ENCODE measurements at regions not wholly inside any gene's neighbourhood (a gene's known extent, or its start where the extent isn't known, plus 50 kb on each side); places are given as distances from the start of the nearest gene placed in this dataset.

DNA sequence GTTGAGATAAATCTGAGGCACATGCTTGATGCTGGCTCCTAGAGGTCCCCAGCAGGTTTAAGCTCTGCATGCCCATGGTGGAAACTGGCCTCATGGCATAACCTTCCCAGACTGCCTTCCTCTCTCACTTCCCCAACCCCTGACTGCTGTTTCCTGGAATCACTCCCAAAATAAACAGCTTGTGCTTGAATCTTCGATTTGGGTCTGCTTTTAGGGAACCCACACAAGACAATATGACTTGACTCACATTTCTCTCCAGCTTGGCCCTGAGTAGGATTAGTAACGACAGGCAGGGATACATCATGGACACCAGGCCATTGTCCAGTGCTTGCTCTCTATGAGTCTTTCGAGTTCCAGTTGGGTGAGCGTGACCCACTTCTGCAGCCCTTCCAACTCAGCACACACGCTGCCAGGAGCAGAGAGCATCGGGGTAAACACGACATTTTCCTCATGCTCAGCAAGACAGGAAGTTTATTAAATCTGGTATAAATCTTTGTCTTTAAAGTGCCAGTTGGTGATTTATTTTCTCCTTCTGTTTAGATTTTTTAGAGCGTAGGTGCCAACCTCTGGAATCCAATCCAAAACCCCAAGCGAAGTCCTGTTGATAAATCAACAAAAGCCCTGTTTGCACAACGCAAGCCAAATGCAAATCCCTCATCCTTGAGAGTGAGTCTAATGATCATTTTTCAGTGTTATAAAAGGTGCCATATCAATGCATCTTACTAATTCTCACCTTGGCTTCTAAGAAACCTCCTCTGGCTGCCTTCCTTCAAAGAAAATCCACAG lies 135.0 kb downstream of the FOXA2 start:
- DNase-seq, result no peak
- TF ChIP-seq POLR2A (IDR thresholded peaks at IDR 0.05; ENCODE audit: low read length) (no peak), GATA1 (IDR thresholded peaks at IDR 0.05; ENCODE audit: low read depth, low read length) (no peak)

- no peak for TF ChIP-seq GATA1 (IDR thresholded peaks at IDR 0.05; ENCODE audit: low read depth, low read length)
- TF ChIP-seq POLR2A (IDR thresholded peaks at IDR 0.05; ENCODE audit: low read length), result no peak
- DNase-seq, result no peak
These were observed 137.0 kb downstream of the FOXA2 start for GRCh38 chr20:22447447-22447778.

- DNase-seq, result no peak
- TF ChIP-seq GATA1 (IDR thresholded peaks at IDR 0.05; ENCODE audit: low read depth, low read length), result no peak
- TF ChIP-seq POLR2A (IDR thresholded peaks at IDR 0.05; ENCODE audit: low read length), result no peak
These were observed 137.5 kb downstream of the FOXA2 start for GRCh38 chr20:22446613-22447446.

DNA sequence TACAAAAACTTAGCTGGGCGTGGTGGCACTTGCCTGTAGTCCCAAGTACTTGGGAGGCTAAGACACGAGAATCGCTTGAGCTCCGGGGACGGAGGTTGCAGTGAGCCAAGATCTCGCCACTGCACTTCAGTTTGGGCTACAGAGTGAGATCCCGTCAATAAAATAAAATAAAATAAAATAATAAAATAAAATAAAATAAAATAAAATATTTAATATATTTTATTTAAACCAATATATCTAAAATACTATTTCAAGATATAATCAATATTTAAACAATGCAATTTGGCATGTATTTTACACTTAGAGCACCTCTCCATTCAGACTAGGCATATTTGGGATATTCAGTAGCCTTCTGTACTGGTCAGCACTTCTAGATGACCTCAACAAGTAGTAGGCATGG lies 142.1 kb downstream of the FOXA2 start:
- no peak for TF ChIP-seq POLR2A (IDR thresholded peaks at IDR 0.05; ENCODE audit: low read length)
- no peak for TF ChIP-seq GATA1 (IDR thresholded peaks at IDR 0.05; ENCODE audit: low read depth, low read length)
- DNase-seq, result no peak

DNA sequence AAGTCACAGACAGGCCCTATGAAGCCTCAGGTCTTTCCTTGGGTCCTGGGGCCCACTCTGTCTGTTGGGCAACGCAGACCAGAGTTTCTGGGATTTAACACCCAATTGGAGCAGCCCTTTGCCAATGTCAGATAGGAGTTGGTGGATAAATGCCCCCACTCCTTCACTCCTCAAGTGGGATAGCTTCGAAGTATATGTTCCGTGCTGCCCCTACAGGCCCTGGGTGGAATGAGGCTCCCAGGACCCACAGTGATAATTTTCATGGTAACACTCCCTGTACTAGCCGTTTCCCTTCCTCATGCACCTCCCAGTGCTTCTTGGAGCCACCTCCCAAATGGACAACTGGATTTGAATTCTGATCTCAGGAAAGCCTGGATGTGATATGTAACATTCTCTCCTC lies 145.4 kb downstream of the FOXA2 start:
- no peak for DNase-seq
- TF ChIP-seq POLR2A (IDR thresholded peaks at IDR 0.05; ENCODE audit: low read length) (no peak), GATA1 (IDR thresholded peaks at IDR 0.05; ENCODE audit: low read depth, low read length) (no peak)

GRCh38 chr20:22438346-22438745 lies 146.0 kb downstream of the FOXA2 start:
- TF ChIP-seq GATA1 (IDR thresholded peaks at IDR 0.05; ENCODE audit: low read depth, low read length), result no peak
- no peak for TF ChIP-seq POLR2A (IDR thresholded peaks at IDR 0.05; ENCODE audit: low read length)
- no peak for DNase-seq

DNA sequence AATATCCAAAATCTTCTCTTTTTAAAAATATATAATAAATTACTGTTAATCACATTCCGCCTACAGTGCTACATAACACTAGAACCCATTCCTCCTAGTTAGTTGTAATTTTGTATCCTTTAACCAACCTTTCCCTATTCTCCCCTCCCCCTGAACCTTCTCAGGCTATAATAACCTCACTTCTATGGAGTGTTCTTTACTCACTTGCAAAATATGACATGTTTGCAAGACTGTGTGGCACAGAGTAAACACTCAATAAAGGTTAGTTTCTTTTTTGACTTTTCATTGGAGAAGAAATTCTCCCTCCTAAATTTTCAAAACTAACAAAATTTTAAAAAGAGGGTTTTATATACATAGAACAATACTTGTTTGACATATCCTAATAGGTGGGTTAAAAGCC lies 147.0 kb downstream of the FOXA2 start:
- no peak for TF ChIP-seq POLR2A (IDR thresholded peaks at IDR 0.05; ENCODE audit: low read length)
- no peak for TF ChIP-seq GATA1 (IDR thresholded peaks at IDR 0.05; ENCODE audit: low read depth, low read length)

GRCh38 chr20:22431419-22431818 lies 153.0 kb downstream of the FOXA2 start:
- no peak for DNase-seq
- TF ChIP-seq GATA1 (IDR thresholded peaks at IDR 0.05; ENCODE audit: low read depth, low read length) (no peak), POLR2A (IDR thresholded peaks at IDR 0.05; ENCODE audit: low read length) (no peak)

More for the DNA sequence above, 147.0 kb downstream of the FOXA2 start:
- no peak for DNase-seq

DNA sequence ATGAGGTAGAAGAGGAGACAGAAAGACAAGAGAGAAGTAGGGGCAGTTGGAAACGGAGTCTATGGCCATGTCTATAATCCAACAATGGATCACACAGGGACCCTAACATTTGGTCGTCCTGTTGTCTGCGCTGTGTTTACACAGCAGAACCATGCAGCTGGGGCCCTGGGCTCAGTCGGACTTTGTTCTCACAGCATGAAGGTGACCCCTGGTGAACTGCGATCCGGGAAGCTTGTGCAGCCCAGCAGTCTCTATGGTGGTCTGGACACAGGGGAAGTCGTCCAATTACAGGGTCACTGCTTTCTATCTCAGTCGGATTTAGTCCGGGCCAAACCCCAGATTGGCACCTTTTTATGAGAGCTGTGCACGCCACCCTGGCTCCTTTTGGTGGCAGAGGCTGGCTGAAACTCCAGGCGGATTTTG lies 153.6 kb downstream of the FOXA2 start:
- no peak for DNase-seq
- TF ChIP-seq GATA1 (IDR thresholded peaks at IDR 0.05; ENCODE audit: low read depth, low read length), result no peak
- no peak for TF ChIP-seq POLR2A (IDR thresholded peaks at IDR 0.05; ENCODE audit: low read length)

DNA sequence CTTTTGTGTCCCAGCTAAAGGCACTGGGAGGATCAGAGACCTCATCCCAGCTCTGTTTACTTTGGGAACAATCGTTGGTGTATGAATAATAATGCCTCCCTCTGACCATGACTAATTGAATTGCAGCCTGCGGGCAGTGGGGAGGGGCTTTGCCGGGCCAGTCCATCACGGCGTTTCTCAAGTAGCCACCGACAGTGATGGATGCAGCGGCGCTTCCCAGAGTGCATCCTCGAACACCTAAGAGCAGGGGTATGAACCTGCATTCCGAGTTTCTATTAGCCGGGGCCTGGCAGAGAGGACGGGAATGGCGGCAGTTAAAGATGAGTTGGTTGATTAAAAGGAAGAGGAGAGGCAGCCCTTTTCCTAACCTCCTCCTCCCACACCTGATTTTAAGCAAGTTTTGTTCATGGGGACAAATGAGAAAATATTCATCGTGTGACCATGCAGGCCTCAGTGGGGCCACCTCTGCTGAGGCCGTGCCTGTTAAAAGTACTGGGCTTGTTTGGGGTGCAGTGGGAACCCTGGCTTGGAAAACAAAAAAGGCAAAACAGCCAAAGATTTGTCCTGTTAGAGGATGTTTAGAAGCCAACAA lies 154.1 kb downstream of the FOXA2 start:
- TF ChIP-seq GATA1 (IDR thresholded peaks at IDR 0.05; ENCODE audit: low read depth, low read length), result no peak
- no peak for TF ChIP-seq POLR2A (IDR thresholded peaks at IDR 0.05; ENCODE audit: low read length)
- DNase-seq, result no peak

- no peak for DNase-seq
These were observed 154.9 kb downstream of the FOXA2 start for GRCh38 chr20:22429175-22430153.

DNA sequence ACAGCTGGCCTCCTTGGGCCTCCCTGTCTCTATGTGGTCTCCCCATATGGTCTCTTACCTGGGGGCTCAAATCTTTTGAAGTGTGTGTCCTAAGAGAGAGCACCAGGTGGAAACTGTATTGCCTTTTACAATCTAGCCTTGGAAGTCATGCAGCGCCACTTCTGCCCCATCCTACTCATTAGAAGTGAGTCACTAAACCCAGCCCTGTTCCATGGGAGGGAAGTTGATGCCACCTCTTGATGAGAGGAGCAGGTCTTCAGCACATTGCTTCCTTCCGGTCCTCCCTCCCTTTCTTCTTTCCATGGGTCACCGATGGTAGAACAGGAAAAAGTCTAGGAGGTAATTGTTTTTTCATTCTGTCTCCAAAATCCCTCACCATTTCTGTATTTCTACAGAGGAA lies 156.3 kb downstream of the FOXA2 start:
- DNase-seq, result no peak
- TF ChIP-seq POLR2A (IDR thresholded peaks at IDR 0.05; ENCODE audit: low read length) (no peak), GATA1 (IDR thresholded peaks at IDR 0.05; ENCODE audit: low read depth, low read length) (no peak)

More at GRCh38 chr20:22429175-22430153, 154.9 kb downstream of the FOXA2 start:
- TF ChIP-seq POLR2A (IDR thresholded peaks at IDR 0.05; ENCODE audit: low read length), result no peak
- TF ChIP-seq GATA1 (IDR thresholded peaks at IDR 0.05; ENCODE audit: low read depth, low read length), result no peak

DNA sequence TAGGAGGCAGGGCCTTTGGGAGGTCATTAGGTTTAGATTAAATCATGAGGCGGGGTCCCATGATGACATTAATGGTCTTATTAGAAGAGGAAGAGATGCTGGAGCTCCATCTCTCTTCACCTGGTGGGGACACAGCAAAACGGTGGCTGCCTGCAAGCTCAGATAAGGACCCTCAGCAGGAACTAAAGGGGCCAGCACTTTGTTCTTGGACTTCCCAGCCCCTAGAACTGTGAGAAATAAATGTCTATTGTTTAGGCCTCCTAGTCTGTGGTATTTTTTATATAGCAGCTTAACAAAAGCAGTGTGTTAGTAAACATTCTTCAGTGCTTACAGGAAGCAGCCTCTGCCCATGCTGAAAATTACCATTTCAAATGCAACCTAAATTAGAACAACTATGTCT lies 157.6 kb downstream of the FOXA2 start:
- DNase-seq, result no peak
- TF ChIP-seq POLR2A (IDR thresholded peaks at IDR 0.05; ENCODE audit: low read length) (no peak), GATA1 (IDR thresholded peaks at IDR 0.05; ENCODE audit: low read depth, low read length) (no peak)

Data from erythroblast (primary cell).